HepG2 (cell line): ENCODE measurements at regions not wholly inside any gene's neighbourhood (a gene's known extent, or its start where the extent isn't known, plus 50 kb on each side); places are given as distances from the start of the nearest gene placed in this dataset.

Experiments
- CBFB ChIP-seq: sonication (generic); formaldehyde crosslinking; IDR thresholded peaks from 2 replicates; pipeline ENCODE4 v1.4.0; 2020; ENCODE audit warnings: missing genetic modification reagents
- DMTF1 ChIP-seq: sonication (generic); formaldehyde crosslinking; IDR thresholded peaks from 2 replicates; pipeline ENCODE4 v1.4.0; 2020; ENCODE audit warnings: mild to moderate bottlenecking, missing genetic modification reagents
- FOXC1 ChIP-seq: sonication (generic); formaldehyde crosslinking; IDR thresholded peaks from 2 replicates; pipeline ENCODE4 v1.8.0; 2022; ENCODE audit warnings: mild to moderate bottlenecking, missing genetic modification reagents, borderline replicate concordance
- KLF6 ChIP-seq: IDR thresholded peaks from 2 replicates; pipeline ENCODE4 v1.8.0; 2016; ENCODE audit warnings: missing biosample characterization, missing genetic modification reagents
- RERE ChIP-seq: IDR thresholded peaks from 2 replicates; pipeline ENCODE4 v1.6.1; 2016; ENCODE audit warnings: low read depth, missing genetic modification reagents, missing compliant biosample characterization
- ZNF256 ChIP-seq: sonication (generic); formaldehyde crosslinking; conservative IDR thresholded peaks from 2 replicates; pipeline ENCODE4 v1.4.0; 2020; ENCODE audit warnings: missing genetic modification reagents
- ZNF317 ChIP-seq: sonication (generic); formaldehyde crosslinking; IDR thresholded peaks from 2 replicates; pipeline ENCODE4 v1.5.0; 2020; ENCODE audit warnings: mild to moderate bottlenecking, missing genetic modification reagents
- ZNF564 ChIP-seq: sonication (generic); formaldehyde crosslinking; IDR thresholded peaks from 2 replicates; pipeline ENCODE4 v1.8.1; 2023; ENCODE audit warnings: mild to moderate bottlenecking, missing genetic modification reagents
- ZNF605 ChIP-seq: sonication (generic); formaldehyde crosslinking; IDR thresholded peaks from 2 replicates; pipeline ENCODE4 v1.8.0; 2022; ENCODE audit warnings: mild to moderate bottlenecking, missing genetic modification reagents
- ZNF777 ChIP-seq: sonication (generic); formaldehyde crosslinking; IDR thresholded peaks from 2 replicates; pipeline ENCODE4 v1.4.0; 2020; ENCODE audit warnings: missing genetic modification reagents
- ZNF782 ChIP-seq: sonication (generic); formaldehyde crosslinking; IDR thresholded peaks from 2 replicates; pipeline ENCODE4 v1.4.0; 2020; ENCODE audit warnings: missing genetic modification reagents, mild to moderate bottlenecking, borderline replicate concordance
- ZXDC ChIP-seq: sonication (generic); formaldehyde crosslinking; IDR thresholded peaks from 2 replicates; pipeline ENCODE4 v1.5.0; 2020; ENCODE audit warnings: mild to moderate bottlenecking, missing genetic modification reagents

- TF ChIP-seq ZXDC (CRISPR knock-in tag) (no peak), ZNF605 (CRISPR knock-in tag) (no peak), ZNF782 (CRISPR knock-in tag) (no peak), ZNF777 (CRISPR knock-in tag) (no peak), CBFB (no peak), DMTF1 (CRISPR knock-in tag) (no peak), RERE (no peak), KLF6 (no peak), ZNF564 (CRISPR knock-in tag) (no peak), FOXC1 (CRISPR knock-in tag) (no peak), ZNF256 (CRISPR knock-in tag) (no peak), ZNF317 (CRISPR knock-in tag) (no peak)
These were observed 202.3 kb upstream of the KLF6 start (continued) for GRCh38 chr10:3987143-3987974.
